ENCODE measurements at regions not wholly inside any gene's neighbourhood (a gene's known extent, or its start where the extent isn't known, plus 50 kb on each side); places are given as distances from the start of the nearest gene placed in this dataset.

DNA sequence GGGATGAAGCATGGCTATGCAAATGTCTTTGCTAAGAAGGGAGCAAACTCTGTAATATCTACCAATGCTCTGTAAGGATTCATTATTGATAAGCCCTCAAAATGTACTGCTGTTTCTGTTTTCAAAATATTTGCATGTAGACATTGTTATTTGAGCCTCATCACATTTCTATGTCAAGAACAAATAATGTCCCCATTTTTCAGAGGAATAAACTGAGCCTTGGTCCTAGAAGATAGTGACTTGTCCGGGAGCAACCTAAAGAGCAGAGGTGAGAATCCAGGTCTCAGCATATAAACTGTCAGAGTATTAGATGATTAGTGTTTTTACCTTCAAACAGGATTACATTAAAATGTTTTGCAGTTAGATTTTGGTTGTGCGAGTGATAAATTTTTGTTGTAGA is 125.5 kb upstream of the SRRM4 start:
- TF ChIP-seq, protein P1, sequence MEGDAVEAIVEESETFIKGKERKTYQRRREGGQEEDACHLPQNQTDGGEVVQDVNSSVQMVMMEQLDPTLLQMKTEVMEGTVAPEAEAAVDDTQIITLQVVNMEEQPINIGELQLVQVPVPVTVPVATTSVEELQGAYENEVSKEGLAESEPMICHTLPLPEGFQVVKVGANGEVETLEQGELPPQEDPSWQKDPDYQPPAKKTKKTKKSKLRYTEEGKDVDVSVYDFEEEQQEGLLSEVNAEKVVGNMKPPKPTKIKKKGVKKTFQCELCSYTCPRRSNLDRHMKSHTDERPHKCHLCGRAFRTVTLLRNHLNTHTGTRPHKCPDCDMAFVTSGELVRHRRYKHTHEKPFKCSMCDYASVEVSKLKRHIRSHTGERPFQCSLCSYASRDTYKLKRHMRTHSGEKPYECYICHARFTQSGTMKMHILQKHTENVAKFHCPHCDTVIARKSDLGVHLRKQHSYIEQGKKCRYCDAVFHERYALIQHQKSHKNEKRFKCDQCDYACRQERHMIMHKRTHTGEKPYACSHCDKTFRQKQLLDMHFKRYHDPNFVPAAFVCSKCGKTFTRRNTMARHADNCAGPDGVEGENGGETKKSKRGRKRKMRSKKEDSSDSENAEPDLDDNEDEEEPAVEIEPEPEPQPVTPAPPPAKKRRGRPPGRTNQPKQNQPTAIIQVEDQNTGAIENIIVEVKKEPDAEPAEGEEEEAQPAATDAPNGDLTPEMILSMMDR (IDR thresholded peaks at IDR 0.05) = no peak
- no peak for TF ChIP-seq POLR2A (IDR thresholded peaks at IDR 0.05)
- TF ChIP-seq POLR2AphosphoS5 (IDR thresholded peaks at IDR 0.05) = no peak
